Adrenal gland (tissue), 5 donors: ENCODE measurements at regions not wholly inside any gene's neighbourhood (a gene's known extent, or its start where the extent isn't known, plus 50 kb on each side); places are given as distances from the start of the nearest gene placed in this dataset.

Experiments
- POLR2A ChIP-seq, 2 donors: fragments of 450-650 bp; IDR thresholded peaks; one replicate each; pipeline ENCODE4 v1.6.1; 2017; ENCODE audit warnings: antibody characterized with exemption in 2 of 2, mild to moderate bottlenecking in 2 of 2, moderate library complexity in 1 of 2
- TF ChIP-seq, protein P1 (sequence below), 6 experiments: fragments of 450-650 bp in 4 of 6; fragments of 200-600 bp in 2 of 6; sonication (generic) in 1 of 6; IDR thresholded peaks; 1 replicate in 5 of 6; 2 replicates in 1 of 6; pipeline versions ENCODE4 v1.5.1 to v1.8.0; 2016 to 2021; ENCODE audit warnings: antibody characterized with exemption in 6 of 6, mild to moderate bottlenecking in 2 of 6, moderate library complexity in 1 of 6
- donor health status: DM: no; HTN: no; CAD: no.

DNA sequence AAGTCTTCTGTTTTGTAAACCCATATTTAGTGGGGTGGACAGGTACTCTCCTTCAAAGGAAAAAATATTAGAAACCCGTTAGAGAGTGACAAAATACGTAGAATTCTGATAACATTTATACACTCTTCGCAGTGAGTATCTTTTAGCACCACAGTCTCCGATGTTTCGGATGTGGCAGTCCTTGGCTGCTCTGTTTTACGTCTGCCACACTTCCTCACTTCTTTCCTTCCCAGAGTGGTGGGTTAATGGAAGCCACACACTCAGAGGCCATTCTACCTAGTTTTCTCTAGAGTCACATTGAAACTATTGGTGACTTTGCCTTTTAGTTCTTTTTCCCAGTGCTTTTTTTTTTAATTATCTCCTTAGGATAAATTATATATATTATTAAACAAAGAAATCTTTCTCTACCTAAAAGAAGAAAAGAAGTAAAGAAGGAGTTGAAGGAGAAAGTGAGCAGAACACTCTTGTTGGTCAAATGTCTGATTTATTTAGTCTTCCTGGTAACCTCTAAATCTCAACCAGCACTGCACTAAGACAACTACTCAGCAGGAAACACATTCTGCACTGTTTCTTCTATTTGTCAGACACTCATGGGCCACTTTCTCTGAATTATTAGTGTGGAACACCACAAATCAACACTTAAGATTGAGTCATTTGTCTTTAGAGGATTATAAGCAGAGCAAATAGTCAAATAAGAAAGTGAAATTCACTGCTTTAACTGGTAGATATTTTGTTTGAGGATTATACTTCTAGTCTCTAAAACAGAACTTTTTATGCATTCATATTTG is 451.3 kb upstream of the TMEFF2 start:
- TF ChIP-seq, protein P1, sequence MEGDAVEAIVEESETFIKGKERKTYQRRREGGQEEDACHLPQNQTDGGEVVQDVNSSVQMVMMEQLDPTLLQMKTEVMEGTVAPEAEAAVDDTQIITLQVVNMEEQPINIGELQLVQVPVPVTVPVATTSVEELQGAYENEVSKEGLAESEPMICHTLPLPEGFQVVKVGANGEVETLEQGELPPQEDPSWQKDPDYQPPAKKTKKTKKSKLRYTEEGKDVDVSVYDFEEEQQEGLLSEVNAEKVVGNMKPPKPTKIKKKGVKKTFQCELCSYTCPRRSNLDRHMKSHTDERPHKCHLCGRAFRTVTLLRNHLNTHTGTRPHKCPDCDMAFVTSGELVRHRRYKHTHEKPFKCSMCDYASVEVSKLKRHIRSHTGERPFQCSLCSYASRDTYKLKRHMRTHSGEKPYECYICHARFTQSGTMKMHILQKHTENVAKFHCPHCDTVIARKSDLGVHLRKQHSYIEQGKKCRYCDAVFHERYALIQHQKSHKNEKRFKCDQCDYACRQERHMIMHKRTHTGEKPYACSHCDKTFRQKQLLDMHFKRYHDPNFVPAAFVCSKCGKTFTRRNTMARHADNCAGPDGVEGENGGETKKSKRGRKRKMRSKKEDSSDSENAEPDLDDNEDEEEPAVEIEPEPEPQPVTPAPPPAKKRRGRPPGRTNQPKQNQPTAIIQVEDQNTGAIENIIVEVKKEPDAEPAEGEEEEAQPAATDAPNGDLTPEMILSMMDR (IDR thresholded peaks at IDR 0.05) = no peak
- TF ChIP-seq POLR2A (IDR thresholded peaks at IDR 0.05) = no peak
